ENCODE measurements at regions not wholly inside any gene's neighbourhood (a gene's known extent, or its start where the extent isn't known, plus 50 kb on each side); places are given as distances from the start of the nearest gene placed in this dataset.

DNA sequence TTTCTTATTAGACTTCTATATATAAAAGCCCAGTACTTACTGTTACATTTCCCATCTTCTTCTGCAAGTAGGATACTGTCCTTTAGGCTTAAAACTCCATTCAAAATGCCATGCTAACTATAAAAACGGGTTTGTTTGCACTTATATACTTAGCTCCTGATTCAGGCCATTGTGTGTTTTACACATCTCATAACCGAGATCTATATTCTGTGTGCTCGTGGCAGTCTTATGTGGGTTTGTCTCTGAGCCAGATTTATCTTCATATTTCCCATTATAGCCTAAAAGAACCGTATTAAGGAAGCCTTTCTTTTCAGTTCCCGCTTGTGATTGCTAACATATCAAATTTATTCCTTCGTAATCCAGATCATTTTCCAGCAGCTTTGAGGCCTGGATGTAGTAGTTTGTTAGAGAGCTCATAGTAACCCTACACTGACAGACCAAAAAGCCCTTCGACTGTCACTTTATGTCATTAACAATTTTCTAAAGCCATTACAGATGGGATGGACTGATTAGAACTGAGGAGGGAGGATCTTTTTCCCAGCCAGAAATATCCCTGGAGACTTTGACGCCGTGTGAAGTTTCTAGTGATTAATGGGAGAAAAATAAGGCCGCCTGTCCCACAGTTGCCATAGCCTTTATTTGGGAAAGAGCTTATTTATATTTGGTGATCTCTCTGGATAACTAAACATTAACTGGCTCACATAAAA, 508.5 kb downstream of the FOXG1 start:
- TF ChIP-seq RCOR1 (IDR thresholded peaks at IDR 0.05; ENCODE audit: low read depth, low read length) (no peak), POLR2A (IDR thresholded peaks at IDR 0.05; ENCODE audit: low read length) (no peak), KDM1A (IDR thresholded peaks at IDR 0.05; ENCODE audit: low read depth) (no peak), EP300 (IDR thresholded peaks at IDR 0.05) (no peak), SREBF2 (IDR thresholded peaks at IDR 0.05) (no peak), RNF2 (IDR thresholded peaks at IDR 0.05; ENCODE audit: borderline replicate concordance, low read depth) (no peak)
- TF ChIP-seq, protein P1, sequence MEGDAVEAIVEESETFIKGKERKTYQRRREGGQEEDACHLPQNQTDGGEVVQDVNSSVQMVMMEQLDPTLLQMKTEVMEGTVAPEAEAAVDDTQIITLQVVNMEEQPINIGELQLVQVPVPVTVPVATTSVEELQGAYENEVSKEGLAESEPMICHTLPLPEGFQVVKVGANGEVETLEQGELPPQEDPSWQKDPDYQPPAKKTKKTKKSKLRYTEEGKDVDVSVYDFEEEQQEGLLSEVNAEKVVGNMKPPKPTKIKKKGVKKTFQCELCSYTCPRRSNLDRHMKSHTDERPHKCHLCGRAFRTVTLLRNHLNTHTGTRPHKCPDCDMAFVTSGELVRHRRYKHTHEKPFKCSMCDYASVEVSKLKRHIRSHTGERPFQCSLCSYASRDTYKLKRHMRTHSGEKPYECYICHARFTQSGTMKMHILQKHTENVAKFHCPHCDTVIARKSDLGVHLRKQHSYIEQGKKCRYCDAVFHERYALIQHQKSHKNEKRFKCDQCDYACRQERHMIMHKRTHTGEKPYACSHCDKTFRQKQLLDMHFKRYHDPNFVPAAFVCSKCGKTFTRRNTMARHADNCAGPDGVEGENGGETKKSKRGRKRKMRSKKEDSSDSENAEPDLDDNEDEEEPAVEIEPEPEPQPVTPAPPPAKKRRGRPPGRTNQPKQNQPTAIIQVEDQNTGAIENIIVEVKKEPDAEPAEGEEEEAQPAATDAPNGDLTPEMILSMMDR (IDR thresholded peaks at IDR 0.05) = no peak

Data from A549 (cell line).